Gastrocnemius medialis (tissue), 4 donors: ENCODE measurements at regions not wholly inside any gene's neighbourhood (a gene's known extent, or its start where the extent isn't known, plus 50 kb on each side); places are given as distances from the start of the nearest gene placed in this dataset.
"Not testable (repeated sequence)": the region's sequence is repeated elsewhere in the genome, so short reads cannot be mapped to it uniquely, and the experiment has no call there.

Experiments used
- CTCF ChIP-seq, 5 experiments: fragments of 450-650 bp in 3 of 5; fragments of 200-600 bp in 2 of 5; sonication (generic) in 2 of 5; IDR thresholded peaks in 4 of 5; conservative IDR thresholded peaks in 1 of 5; 1 replicate in 4 of 5; 2 replicates in 1 of 5; pipeline ENCODE4 v1.5.1; 2016 to 2019; ENCODE audit warnings: antibody characterized with exemption in 5 of 5, mild to moderate bottlenecking in 3 of 5, moderate library complexity in 3 of 5
- POLR2A ChIP-seq, 2 donors: fragments of 450-650 bp; IDR thresholded peaks; one replicate each; pipeline ENCODE4 v1.6.1; 2017; ENCODE audit warnings: antibody characterized with exemption in 2 of 2, mild to moderate bottlenecking in 2 of 2, moderate library complexity in 2 of 2

DNA sequence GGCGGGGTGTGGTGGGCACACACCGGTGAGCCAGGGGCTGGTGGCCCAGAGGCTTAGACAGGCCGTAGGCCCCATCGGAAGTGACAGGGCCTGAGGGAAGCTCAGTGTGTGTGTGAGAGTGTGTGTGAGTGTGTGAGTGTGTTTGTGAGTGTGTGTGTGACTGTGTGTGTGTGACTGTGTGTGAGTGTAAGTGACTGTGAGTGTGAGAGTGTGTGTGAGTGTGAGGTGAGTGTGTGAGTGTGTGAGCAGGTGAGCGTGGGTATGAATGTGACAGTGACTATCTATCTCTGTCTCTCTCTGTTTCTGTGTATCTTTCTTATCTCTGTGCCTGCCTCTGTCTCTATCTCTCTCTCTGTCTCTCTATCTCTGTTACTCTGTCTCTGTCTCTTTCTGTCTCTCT is 171.6 kb downstream of the TMEM121 start:
- not testable (repeated sequence) for TF ChIP-seq POLR2A (IDR thresholded peaks at IDR 0.05); CTCF (IDR thresholded peaks at IDR 0.05 in 4 of 5, conservative IDR thresholded peaks at IDR 0.05 in 1 of 5)
